Ammon's horn (tissue), 1 donor: ENCODE measurements at regions not wholly inside any gene's neighbourhood (a gene's known extent, or its start where the extent isn't known, plus 50 kb on each side); places are given as distances from the start of the nearest gene placed in this dataset.
A peak's percentile ranks its signal among the peaks of the same experiment; 100 is the strongest.

ENCODE experiments used
- DNase-seq: peaks from one replicate; pipeline ENCODE4 v3.0.0-alpha.2; 2016; ENCODE audit warnings: low spot score

DNA sequence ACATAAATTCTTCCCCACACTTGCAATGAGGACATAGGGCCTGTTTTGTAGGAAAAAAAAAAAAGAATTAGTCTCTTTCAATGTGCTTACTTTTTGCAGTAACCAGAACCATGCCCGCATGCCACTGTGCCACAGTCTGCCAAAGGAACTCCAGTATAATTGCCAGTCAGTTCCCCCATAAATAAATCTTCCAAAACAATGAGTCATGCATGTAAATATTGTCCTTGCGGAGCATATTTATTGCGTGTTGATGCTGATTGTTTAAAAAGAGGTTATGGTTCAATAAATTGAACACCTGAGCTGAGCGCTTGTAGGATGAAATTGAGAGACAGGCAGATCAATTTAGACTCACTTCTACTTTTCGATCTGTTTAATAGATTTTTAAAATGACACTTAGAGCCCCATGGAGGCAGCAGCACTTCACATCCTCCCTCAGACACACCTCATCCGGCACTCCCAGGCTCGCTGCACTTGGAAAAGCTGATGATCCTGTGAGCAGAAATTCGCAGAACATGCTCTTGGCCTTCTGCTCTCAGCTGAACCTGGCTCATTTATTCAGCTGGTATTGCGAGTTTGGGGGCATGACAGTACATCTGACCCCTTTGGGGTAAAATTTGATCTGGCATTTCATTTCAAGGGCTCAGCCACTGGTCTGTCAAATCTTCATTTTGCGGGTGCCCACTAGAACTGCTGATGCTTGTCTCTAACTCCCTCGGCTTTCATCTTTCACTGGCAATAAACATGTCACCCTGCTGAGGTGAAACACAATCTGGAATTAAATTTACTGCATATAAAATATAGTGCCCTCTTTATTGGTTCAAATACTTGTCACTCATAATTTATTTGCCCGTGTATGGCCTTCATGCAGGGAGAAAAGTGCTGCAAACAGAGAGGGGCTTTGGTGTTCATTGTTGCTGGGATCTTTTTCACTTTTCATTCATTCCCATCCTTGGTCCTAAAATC, 371.1 kb upstream of the POU3F2 start:
- DNase-seq, result no peak

DNA sequence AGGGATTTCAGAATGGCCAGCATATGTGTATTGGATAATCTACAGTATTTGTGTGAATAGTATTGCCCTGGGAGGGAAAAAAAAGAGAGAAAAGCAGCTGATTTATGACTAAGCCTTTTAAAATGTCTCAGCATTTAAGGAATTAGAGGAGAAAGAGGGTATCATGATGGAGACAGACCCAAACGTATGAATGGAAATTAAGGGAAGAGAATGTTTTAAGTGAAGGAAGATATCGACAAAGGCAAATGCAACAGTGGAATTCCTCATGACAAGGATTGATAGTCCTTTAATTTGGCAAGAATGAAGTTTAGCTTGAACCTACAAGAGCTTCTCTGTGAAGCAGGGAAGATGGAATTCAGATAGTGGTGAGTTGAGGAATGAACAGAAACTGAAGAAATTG, 367.3 kb upstream of the POU3F2 start:
- DNase-seq, result no peak

DNA sequence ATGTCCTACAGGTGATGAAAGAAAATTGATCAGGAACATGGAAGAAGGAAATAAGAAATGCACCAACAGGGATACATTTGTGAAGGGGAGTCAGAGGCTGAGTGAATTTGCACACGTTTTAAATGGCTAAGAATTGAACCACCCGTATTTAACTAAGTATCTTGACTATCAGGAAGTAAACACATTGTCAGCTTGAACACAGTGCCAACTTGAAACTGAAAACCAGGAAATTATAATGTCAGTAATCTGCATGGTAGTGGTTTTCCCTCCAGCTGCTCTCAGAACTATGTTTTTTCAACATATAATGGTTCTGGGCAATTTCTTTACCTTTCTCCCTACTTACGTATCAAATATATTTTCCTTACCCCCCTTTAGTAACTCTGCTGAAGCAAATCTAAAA, 366.5 kb upstream of the POU3F2 start:
- DNase-seq, result no peak

DNA sequence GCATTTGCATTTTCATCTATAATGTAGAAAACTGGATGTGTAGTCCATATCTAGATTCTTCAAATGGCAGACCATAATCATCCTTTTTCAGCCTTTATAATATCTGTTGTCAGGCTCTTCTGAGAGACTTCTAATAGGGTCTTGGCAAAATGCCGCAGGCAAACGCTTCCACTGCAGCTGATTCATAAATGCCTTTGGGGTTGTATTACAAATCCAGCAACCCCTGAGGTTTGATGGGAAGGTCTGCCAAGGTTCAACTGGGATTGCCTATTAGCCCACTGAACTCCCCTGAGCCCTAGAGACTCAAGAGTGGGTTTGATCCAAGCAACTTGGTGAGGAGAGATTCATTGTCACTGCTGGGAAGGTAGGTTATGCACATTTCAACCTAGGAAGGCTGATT, 365.2 kb upstream of the POU3F2 start:
- no peak for DNase-seq

DNA sequence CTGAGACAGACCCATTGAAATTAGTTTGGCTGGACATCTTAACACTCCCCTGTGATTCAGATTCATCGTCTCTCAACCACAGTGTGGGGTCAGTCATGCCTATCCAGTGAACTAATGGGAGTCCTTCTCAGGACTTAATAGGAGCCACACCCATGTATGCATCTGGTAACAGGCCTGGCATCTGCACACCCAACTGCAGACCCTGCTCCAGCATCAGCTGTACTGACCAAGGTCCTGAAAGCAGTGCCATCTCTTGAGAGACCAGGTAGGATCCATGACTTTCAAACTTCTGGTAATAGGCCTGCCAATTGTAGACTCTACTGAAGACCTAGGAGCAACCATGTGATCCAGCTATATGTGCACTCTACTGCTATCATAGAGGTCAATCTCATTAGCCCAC, 363.6 kb upstream of the POU3F2 start:
- DNase-seq, result no peak

DNA sequence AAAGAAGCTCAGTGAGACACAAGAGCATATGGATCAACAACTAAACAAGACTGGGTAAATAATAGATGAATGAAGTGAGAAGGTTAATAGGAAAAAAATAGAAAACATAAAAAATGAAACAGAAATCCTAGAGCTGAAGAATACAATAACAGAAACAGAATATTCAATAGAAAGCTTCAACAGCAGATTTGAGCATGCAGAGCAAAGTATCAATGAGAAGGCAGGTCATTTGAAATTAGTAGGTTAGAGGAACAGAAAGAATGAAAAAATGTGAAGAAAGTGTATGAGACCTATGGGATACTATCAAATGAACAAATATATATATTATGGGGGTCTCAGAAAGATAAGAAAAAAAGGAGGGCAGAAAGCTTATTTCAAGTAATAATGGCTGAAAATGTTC, 362.9 kb upstream of the POU3F2 start:
- DNase-seq, result no peak

DNA sequence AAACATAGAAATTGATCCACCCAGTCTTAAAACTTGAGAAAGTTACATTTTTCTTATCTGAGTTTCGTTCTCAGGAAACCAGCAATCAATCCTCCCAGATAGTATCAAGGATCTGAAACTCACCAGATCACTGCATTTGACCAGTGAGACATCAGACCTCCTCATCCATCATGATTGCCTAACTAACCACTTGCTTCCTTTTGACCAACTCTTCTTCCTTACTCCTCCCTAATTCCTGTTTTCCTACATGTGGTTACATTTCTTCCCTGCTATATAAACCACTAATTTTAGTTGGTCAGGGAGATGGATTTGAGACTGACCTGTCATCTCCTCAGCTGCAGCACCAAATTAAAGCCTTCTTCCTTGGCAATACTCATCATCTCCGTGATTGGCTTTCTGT, 357.1 kb upstream of the POU3F2 start:
- no peak for DNase-seq

DNA sequence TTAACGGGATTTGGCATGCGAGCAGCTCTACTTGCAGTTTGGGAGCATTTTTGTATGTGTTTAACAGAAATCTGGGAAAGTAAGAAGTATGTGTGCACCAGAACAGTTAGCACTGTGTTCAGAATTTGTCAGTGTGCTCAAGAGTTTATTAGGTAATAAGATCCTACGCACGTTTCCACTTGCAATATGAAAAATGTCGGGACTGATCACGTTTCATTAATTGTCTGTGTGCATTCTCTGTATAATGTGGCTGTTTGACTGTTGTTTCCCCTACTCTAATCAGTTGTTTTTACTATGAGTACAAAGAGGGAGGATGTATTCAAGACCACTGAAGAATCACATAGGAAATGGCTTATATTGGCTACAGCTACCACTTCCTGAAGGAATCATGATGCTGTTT, 349.7 kb upstream of the POU3F2 start:
- no peak for DNase-seq

DNA sequence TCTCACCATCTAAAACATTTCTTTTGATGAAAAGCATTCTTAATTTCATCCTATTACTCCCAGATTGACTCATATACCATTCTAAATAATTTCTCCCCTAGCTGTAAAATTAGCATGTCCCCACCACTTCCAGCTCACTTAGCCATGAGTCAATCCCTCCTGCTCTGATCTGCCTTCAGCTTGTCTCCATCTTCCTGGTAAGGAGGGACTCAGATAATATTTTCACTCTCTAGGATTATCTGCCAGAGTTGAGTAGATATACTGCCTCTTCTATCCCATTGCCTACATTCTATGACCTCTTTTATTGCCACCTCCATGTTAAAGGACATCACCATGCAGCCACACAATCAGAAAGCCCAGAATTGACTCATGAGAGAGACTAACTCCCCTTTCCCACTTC, 348.8 kb upstream of the POU3F2 start:
- no peak for DNase-seq

DNA sequence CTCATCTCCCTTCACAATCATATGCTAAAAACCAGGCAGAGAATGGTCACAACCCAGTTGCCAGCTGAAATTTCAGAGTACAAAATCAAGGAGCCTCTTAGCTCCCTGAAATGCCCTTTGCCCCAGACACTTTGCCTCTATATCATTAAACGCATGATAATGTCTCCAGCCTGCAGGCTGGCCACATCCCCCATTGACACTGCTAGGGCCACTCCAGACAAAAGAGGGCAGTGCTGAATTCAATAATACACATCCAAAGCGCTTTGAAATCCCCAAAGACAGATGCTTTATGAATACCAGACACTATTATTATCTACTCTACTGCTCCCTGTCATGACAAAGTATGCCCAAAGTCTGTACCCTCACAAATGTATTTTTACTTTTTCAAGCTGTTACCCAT, 348.3 kb upstream of the POU3F2 start:
- no peak for DNase-seq

DNA sequence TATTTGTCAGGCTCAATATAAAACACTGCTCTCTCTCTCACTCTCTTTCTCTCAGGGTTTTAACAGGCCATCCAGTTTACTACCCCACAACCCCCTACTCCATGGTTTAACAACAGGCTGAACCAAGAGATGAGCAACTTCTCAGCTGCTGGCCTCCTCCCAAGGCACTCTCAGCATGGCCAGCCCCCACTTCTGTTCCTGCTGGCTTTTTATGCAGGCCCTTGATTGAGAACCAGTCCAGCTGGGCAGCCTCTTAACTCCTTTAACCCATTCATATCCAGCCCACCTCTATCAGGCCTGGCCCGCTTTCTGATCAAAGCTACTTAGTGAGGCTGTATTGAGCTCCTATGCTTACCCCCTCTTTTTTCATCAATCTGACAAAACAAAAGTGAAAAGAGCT, 346.8 kb upstream of the POU3F2 start:
- DNase-seq, result no peak

DNA sequence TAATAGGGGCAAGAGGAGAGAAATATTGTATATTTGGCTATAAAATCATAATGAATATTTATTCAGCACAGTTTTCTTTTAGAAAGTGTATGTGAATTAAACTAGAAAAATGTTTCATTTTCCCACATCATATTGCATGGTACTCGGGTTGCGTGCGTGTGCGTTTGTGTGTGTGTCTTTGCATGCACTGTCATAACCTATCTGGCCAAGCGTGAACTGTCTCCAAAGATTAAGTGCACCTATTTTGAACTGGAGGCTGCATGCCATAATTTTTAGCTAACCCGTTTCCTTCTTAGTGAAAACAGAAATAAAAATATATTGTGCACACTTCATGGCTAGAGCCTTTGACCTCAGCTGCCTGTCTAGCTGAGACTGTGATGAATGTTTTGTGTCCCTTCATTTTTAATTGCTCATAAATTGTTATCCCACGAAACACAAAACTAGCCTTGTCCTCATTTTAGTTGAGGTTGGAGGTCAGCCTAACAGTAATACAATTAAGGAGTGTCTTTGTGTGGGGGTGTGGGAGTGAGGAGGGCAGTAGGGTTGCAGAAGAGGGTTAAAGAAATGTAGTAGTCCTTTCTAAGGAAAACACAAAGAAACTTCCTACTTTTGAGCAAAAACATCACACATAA, 336.1 kb upstream of the POU3F2 start:
- DNase-seq, result no peak

DNA sequence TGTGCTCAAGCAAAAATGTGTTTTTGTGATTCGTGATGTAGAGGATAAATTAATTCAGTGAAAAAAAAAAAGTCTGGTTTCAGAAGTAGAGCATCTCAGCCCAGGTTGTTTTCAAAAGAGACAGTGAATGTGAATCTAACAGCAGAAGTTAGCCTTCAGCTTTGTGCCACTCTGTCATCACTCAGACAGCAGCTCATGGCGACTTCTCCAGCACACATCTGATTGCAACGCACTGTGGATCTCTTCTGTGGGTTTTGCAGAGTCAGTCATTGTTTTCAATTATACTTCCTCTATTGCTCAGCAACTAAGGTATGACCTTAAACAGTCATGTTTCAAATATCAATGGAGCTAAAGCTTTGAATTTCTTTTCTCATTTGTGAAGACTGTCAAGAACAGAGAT, 335.5 kb upstream of the POU3F2 start:
- DNase-seq, result no peak

DNA sequence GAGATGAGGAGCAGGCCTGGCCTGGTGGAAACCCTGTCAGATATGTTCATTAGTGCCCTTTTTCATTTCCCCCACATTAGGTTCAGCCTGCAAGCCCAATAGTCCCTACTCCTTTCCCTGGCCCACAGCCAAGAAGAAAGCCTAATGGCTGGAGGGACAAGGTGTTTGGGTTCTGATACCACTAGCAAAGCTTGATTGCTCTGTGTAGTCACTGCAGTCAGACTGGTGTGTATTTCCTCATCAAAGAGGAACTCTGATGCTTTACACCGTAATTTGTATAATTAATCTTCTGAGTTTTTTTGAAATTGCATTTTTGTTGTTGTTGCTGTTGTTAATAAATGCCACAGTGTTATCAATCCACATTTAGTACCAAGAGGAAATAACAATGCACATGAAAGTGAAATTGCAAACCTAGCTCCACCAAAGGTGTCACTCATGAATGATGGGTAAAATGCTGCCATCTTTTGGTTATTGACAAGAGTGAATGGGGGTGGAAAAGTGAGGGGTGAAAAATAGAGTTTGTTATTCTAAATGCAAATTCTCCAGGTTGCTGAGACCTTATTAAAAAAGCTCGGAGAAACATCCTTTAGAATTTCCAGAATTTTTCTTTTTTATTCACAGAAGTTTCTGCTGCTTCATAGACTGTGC, 320.2 kb upstream of the POU3F2 start:
- DNase-seq, result no peak

DNA sequence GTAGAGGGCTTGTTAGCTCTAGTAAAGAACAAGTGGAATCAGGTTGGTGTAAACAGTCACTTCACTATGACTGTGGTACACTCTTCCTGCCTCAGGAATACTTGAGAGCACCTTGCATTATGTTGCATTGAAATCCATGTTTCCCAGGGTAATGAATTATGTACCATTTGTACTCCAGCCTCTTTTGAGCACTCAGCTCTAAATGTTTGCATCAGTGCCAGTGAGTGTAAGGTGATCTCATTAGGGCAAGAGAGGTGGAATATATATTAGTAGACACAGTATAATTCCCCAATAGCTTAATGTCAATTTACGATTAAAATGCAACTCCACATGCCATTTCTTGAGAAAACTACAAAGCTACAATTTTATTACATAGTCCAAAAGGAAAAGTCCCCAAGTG, 319.6 kb upstream of the POU3F2 start:
- no peak for DNase-seq

DNA sequence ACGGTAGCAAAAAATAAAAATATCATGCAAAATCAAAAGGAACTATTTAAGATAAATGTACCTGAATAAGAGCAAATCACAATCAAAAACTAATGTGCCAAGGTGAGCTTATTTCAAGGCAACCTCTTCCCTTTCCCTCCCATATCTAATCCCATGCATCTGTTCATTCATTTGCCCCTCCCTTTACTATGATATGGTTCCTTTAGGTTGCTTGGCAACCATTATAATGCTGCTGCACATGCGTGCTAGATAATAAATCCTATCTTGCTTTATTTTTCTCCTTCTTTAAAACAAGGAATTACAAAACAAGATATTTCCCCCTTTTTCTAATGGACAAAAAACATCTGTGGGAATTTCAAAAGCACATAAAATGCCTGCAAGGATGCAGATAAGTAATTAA, 318.2 kb upstream of the POU3F2 start:
- DNase-seq, result no peak

DNA sequence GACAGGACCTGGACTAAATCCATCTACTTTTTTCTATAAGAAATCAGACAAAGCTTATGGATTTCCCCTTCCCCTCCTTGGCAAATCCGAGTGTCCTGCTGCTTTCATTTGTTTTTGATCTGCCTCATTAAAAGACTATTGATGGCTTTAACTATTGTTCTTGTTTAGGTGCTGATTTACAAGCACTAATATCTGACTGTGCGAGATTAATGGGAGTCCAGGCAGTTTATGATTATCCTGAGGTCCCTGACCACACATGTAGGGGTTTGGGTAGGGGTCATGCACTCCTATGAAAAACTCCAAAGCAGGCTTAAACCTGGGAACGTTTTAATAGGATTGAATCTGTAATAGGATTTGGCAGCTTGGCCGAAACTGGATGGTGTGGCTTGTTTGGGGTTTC, 317.5 kb upstream of the POU3F2 start:
- no peak for DNase-seq

DNA sequence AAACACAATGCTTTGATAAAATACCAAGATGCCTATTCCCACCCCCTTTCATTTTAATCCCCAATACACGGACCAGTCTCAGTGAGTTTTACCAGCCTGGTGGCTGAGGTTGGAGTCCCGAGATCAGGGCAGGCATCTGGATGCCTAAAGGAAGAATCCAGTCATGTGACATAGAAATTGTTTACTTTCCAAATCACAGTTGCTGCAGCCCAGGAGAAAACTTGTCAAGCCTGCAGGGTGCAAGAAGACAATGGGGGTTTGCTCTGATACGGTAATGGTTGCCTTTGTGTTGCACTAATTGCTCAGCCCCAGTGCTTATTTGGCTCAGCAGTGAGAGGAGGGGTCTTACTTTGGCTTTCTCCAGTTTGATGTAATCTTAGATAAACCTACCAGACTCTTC, 308.5 kb upstream of the POU3F2 start:
- no peak for DNase-seq

DNA sequence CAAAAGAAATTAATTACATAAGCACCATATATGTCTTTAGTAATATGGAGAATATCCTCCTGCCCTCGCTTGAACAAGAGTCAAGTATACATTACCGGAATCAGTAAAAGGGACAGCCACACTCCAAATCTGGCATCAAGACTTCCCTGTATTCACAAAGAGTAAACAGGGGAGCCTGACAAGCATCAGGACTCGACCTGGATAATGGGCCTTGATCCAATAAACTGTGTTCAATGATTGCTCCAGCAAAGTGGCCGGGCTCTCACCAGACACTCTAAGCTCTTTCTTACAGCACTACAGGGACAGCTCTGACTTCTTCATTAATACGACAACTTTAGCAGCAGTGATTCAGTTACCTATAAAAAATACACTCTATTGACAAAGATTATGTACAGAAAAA, 307.9 kb upstream of the POU3F2 start:
- no peak for DNase-seq

DNA sequence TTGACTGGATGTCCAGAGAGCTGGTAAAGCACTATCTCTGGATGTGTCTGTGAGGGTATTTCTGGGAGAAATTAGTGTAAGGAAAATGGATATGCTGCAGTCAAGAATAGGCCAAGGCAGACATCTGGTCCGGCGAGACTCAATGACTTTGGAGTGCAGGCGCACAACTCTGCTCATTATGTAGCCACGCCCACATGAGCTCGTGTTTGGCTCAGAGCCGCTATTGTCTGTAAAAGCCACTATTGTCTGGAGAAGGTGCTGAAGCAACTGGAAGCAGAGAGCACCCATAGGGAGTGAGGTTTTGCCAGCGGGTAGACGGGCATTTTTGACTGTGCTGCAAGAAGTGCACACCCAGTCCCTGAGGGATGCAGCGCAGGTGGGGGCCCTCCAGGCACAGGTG, 305.0 kb upstream of the POU3F2 start:
- DNase-seq, result peak; percentile 78

DNA sequence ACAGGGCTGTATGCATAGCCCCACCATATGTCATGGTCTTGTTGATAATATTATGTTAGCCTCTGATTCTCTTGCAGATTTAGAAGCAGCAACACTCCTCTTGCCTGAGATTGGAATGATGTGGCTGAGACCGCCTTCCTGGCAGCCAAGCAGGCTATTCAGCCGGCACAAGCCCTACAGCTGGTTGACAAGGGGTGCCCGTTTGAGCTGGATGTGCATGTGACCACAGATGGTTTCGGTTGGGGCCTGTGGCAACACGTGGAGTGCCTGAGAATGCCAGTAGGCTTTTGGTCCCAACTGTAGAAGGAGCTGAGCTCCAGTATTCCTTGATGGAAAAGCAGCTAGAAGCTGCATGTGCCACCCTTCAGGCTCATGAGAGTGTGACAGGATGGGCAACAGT, 303.6 kb upstream of the POU3F2 start:
- peak; percentile 18 for DNase-seq

DNA sequence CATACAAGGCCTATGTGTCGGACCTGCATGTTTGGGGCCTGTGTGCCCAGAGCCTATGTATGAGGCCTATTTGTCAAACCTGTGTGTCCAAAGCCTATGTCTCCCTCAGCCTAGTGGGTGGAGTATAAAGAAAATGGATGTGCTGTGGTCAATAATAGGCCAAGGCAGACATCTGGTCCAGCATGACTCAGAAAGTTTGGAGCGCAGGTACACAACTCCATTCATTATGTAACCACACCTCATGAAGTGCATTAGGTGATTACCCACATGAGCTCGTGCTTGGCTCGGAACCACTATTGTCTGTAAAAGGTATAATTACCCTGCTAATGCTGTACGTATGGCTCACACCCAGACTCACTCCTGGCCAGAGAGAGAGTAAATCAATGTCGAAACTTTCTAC, 302.4 kb upstream of the POU3F2 start:
- no peak for DNase-seq

DNA sequence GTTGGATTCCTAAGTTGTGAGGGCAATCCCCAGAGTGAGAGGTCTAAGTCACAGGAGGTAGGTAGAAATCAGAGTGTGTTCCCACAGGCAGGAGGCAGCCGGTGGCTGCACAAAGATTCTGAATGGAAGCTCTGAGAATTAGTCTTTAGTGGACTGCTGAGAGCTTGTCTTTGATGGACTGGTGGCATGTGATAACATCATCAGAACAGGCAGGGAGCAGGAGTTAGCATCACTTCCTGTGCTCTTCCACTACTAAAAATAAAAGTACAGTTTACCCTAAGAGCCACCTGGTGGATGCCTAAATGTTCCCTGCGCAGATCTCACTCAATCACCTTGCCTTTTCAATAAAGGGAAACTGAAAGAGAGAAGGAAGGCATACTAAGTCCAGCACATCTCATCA, 294.6 kb upstream of the POU3F2 start:
- no peak for DNase-seq
